ENCODE measurements at regions not wholly inside any gene's neighbourhood (a gene's known extent, or its start where the extent isn't known, plus 50 kb on each side); places are given as distances from the start of the nearest gene placed in this dataset.

DNA sequence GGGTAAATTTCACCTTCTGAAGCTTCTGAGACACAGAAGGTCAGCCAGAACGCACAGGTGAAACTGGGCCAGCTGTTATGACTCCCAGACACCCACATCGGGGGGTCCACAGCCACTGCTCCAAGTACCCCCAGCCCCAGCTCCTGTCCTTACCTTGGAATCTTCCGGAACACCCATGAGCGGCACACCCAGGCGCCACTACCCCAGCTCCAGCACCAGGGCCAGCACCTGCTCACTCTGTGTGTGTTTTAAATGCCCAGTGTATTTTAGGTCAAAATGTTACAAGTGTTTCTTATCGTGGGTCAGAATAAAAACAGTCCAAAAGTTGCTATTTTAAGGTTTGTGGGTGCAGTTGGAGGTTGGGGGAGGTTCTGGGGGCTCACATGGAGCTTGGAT lies 116.3 kb downstream of the RMI2 start:
- H3K4me3 ChIP-seq (ENCODE audit: low read depth, low read length): no peak overlapping the region
- TF ChIP-seq, protein P1, sequence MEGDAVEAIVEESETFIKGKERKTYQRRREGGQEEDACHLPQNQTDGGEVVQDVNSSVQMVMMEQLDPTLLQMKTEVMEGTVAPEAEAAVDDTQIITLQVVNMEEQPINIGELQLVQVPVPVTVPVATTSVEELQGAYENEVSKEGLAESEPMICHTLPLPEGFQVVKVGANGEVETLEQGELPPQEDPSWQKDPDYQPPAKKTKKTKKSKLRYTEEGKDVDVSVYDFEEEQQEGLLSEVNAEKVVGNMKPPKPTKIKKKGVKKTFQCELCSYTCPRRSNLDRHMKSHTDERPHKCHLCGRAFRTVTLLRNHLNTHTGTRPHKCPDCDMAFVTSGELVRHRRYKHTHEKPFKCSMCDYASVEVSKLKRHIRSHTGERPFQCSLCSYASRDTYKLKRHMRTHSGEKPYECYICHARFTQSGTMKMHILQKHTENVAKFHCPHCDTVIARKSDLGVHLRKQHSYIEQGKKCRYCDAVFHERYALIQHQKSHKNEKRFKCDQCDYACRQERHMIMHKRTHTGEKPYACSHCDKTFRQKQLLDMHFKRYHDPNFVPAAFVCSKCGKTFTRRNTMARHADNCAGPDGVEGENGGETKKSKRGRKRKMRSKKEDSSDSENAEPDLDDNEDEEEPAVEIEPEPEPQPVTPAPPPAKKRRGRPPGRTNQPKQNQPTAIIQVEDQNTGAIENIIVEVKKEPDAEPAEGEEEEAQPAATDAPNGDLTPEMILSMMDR (IDR thresholded peaks at IDR 0.05; ENCODE audit: insufficient read depth, low read depth, low read length): no peak
- no peak for DNase-seq (ENCODE audit: low read depth)

DNA sequence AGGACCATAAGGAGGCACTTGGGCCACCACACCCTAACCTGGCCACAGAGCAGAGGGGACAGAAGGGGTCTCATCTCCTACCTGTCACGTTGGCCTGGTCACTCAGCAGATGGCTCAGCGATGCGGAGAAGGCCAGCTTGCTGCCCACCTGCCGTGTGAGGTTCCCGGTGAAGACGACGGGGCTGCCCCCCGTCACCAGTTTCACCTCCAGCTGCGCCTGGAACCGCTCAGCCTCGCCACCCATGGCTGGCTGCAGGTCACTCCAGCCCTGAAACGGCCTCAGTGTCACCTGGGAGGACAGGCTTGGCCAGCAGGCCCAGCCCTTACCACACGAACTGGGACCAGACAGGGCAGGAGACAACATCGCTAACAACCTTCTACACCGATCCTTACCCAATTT lies 116.8 kb downstream of the RMI2 start:
- TF ChIP-seq, protein P1 (IDR thresholded peaks at IDR 0.05; ENCODE audit: insufficient read depth, low read depth, low read length): no peak
- no peak overlapping the region for H3K4me3 ChIP-seq (ENCODE audit: low read depth, low read length)
- no peak for DNase-seq (ENCODE audit: low read depth)

DNA sequence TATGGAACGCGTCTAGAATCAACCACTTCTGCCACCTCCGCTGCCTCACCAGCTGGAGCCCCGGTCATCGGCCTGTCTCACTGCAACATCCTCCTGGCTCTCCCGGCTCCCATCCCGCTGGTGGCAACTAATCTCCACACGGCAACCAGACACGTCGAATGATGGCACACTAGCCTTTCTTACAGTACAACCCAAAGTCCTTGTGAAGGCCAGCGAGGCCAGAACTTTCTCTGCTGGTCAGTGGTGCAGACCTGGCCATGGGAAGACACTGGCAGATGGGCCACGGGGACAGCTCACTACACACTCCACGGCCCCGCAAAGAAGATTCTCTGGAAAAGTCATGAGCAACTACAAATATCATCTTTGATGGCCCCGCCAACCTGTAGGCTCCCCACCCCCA lies 117.6 kb downstream of the RMI2 start:
- TF ChIP-seq, protein P1 (IDR thresholded peaks at IDR 0.05; ENCODE audit: insufficient read depth, low read depth, low read length): no peak
- no peak for DNase-seq (ENCODE audit: low read depth)
- H3K4me3 ChIP-seq (ENCODE audit: low read depth, low read length): no peak overlapping the region

DNA sequence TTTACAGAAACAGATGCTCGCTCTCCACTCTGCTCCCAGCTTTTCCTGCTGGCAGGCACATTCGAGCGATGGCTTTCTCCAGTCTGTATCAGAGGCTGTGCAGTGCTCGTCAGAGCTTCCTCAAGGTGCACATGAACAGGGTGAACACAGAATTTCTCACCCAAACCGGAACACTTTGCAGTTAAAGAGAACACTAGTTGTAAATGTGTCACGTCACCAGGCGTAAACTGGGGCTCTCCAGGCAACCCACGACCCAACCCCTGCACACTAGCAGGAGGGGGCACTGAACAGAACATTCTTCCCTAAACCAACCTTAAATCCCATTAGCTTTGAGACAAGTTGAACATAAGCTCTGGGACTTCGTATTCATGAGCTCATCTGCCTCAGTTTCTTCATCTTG lies 119.0 kb downstream of the RMI2 start:
- no peak overlapping the region for H3K4me3 ChIP-seq (ENCODE audit: low read depth, low read length)
- TF ChIP-seq, protein P1 (IDR thresholded peaks at IDR 0.05; ENCODE audit: insufficient read depth, low read depth, low read length): no peak
- no peak for DNase-seq (ENCODE audit: low read depth)

DNA sequence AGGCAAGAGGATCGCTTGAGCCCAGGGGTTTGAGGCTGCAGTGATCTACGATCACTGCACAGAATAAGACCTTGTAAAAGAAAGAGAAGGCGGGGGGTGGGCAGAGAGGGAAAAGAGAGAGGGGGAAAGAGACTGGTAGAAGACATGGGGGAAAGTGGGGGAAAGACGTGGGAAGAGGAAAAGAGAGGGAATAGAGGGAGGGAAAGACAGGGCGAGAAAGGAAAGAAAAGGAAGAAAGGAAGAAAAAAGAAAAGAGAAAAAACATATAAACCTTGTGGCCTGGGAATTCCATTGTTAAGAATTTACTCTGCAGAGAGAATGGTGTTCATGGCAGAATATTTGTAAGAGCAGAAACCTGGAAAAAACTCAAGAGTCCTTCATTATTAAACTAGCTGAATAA lies 120.4 kb downstream of the RMI2 start:
- TF ChIP-seq, protein P1 (IDR thresholded peaks at IDR 0.05; ENCODE audit: insufficient read depth, low read depth, low read length): no peak
- no peak overlapping the region for H3K4me3 ChIP-seq (ENCODE audit: low read depth, low read length)
- no peak for DNase-seq (ENCODE audit: low read depth)

DNA sequence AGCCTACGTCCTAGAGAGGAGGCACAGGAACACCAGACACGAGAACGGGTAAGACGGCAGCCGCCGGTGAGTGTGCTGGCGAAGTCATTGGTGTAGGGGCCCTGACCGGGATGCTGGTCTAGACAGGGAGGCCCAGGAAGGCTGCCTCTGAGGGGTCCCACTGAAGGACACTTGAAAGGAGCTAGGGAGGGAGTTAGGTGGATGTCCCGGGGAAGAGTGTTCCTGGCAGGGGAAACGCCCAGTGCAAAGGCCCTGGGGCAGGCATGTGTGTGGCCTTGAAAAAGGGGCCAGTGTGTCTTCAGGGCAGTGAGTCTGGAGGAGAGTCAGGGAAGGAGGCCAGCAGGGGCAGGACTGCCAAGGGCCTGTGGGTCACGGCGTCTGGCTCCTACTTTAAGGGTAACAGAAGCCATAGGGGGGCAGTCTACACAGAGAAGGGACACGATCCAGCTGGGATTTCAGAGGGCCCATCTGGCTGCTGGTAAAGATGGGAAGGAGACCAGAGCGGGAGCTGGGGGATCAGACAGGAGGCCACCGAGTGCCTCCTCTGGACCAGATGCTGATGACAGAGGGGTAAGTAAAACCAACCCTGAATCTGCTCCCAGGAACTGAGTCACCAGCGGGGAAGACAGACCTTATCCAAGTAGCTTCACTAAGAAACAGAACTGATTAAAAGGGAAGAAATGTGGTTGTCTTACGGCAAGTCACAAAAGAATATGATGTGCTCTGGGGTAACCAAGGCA lies 115.9 kb downstream of the LITAF start:
- DNase-seq (ENCODE audit: low read depth): no peak

More for the DNA sequence above, 115.9 kb downstream of the LITAF start:
- H3K4me3 ChIP-seq (ENCODE audit: low read depth, low read length): no peak overlapping the region
- TF ChIP-seq, protein P1 (IDR thresholded peaks at IDR 0.05; ENCODE audit: insufficient read depth, low read depth, low read length): no peak

Measured in fibroblast of villous mesenchyme (primary cell).